ENCODE measurements at regions not wholly inside any gene's neighbourhood (a gene's known extent, or its start where the extent isn't known, plus 50 kb on each side); places are given as distances from the start of the nearest gene placed in this dataset.
"Not testable (repeated sequence)": the region's sequence is repeated elsewhere in the genome, so short reads cannot be mapped to it uniquely, and the experiment has no call there.

- Mint-ChIP-seq H3K27ac (no peak overlapping the region), H3K9me3 (no peaks in the 10 kb centered on the region), H3K4me1 (ENCODE audit: low read depth) (peaks cover 9% of the 10 kb centered on the region), H3K27me3 (ENCODE audit: low read depth) (no peaks in the 10 kb centered on the region), H3K4me3 (no peak overlapping the region), H3K36me3 (ENCODE audit: low read depth) (no peaks in the 10 kb centered on the region)
Measured at GRCh38 chr2:2899826-2900225, 477.8 kb downstream of the EIPR1 start.

GRCh38 chr2:2898744-2899143 is 478.9 kb downstream of the EIPR1 start:
- Mint-ChIP-seq H3K4me1 (ENCODE audit: low read depth) (peaks cover 9% of the 10 kb centered on the region), H3K9me3 (no peaks in the 10 kb centered on the region), H3K36me3 (ENCODE audit: low read depth) (no peaks in the 10 kb centered on the region), H3K27me3 (ENCODE audit: low read depth) (no peaks in the 10 kb centered on the region), H3K4me3 (no peak overlapping the region), H3K27ac (no peak overlapping the region)

- Mint-ChIP-seq H3K36me3 (ENCODE audit: low read depth) (no peaks in the 10 kb centered on the region), H3K4me1 (ENCODE audit: low read depth) (peaks cover 6% of the 10 kb centered on the region), H3K4me3 (no peak overlapping the region), H3K27me3 (ENCODE audit: low read depth) (no peaks in the 10 kb centered on the region), H3K27ac (no peak overlapping the region), H3K9me3 (no peaks in the 10 kb centered on the region)
Measured at GRCh38 chr2:2896643-2897042, 481.0 kb downstream of the EIPR1 start.

- Mint-ChIP-seq H3K27ac (no peak overlapping the region), H3K36me3 (ENCODE audit: low read depth) (no peaks in the 10 kb centered on the region), H3K27me3 (ENCODE audit: low read depth) (no peaks in the 10 kb centered on the region), H3K4me1 (ENCODE audit: low read depth) (no peaks in the 10 kb centered on the region), H3K4me3 (no peak overlapping the region), H3K9me3 (no peaks in the 10 kb centered on the region)
Measured at GRCh38 chr2:2896011-2896410, 481.6 kb downstream of the EIPR1 start.

- not testable (repeated sequence) for H3K9me3 Mint-ChIP-seq; H3K36me3 Mint-ChIP-seq (ENCODE audit: low read depth); H3K4me1 Mint-ChIP-seq (ENCODE audit: low read depth); H3K4me3 Mint-ChIP-seq; H3K27ac Mint-ChIP-seq; H3K27me3 Mint-ChIP-seq (ENCODE audit: low read depth)
Measured at GRCh38 chr2:2894011-2894410, 483.6 kb downstream of the EIPR1 start.

GRCh38 chr2:2892892-2893291 is 484.7 kb downstream of the EIPR1 start:
- Mint-ChIP-seq H3K4me1 (ENCODE audit: low read depth) (no peaks in the 10 kb centered on the region), H3K9me3 (no peaks in the 10 kb centered on the region), H3K27ac (no peak overlapping the region), H3K27me3 (ENCODE audit: low read depth) (no peaks in the 10 kb centered on the region), H3K36me3 (ENCODE audit: low read depth) (no peaks in the 10 kb centered on the region), H3K4me3 (no peak overlapping the region)

GRCh38 chr2:2892378-2892777 is 485.2 kb downstream of the EIPR1 start:
- Mint-ChIP-seq H3K4me1 (ENCODE audit: low read depth) (no peaks in the 10 kb centered on the region), H3K36me3 (ENCODE audit: low read depth) (no peaks in the 10 kb centered on the region), H3K9me3 (no peaks in the 10 kb centered on the region), H3K27me3 (ENCODE audit: low read depth) (no peaks in the 10 kb centered on the region), H3K4me3 (no peak overlapping the region), H3K27ac (no peak overlapping the region)

GRCh38 chr2:2890901-2891300 is 486.7 kb downstream of the EIPR1 start:
- Mint-ChIP-seq H3K27ac (no peak overlapping the region), H3K9me3 (no peaks in the 10 kb centered on the region), H3K27me3 (ENCODE audit: low read depth) (no peaks in the 10 kb centered on the region), H3K4me3 (no peak overlapping the region), H3K4me1 (ENCODE audit: low read depth) (no peaks in the 10 kb centered on the region), H3K36me3 (ENCODE audit: low read depth) (no peaks in the 10 kb centered on the region)

- Mint-ChIP-seq H3K36me3 (ENCODE audit: low read depth) (no peaks in the 10 kb centered on the region), H3K4me1 (ENCODE audit: low read depth) (no peaks in the 10 kb centered on the region), H3K4me3 (no peak overlapping the region), H3K9me3 (no peaks in the 10 kb centered on the region), H3K27me3 (ENCODE audit: low read depth) (no peaks in the 10 kb centered on the region), H3K27ac (no peak overlapping the region)
Measured at GRCh38 chr2:2890246-2890645, 487.4 kb downstream of the EIPR1 start.

- H3K4me3 Mint-ChIP-seq, result no peak overlapping the region
- H3K27ac Mint-ChIP-seq, result no peak overlapping the region
- no peaks in the 10 kb centered on the region for H3K9me3 Mint-ChIP-seq
- no peaks in the 10 kb centered on the region for H3K27me3 Mint-ChIP-seq (ENCODE audit: low read depth)
- H3K36me3 Mint-ChIP-seq (ENCODE audit: low read depth), result no peaks in the 10 kb centered on the region
- no peaks in the 10 kb centered on the region for H3K4me1 Mint-ChIP-seq (ENCODE audit: low read depth)
Measured at GRCh38 chr2:2889646-2890045, 488.0 kb downstream of the EIPR1 start.

- Mint-ChIP-seq H3K27ac (no peak overlapping the region), H3K4me3 (no peak overlapping the region), H3K36me3 (ENCODE audit: low read depth) (no peaks in the 10 kb centered on the region), H3K27me3 (ENCODE audit: low read depth) (no peaks in the 10 kb centered on the region), H3K4me1 (ENCODE audit: low read depth) (no peaks in the 10 kb centered on the region), H3K9me3 (no peaks in the 10 kb centered on the region)
Measured at GRCh38 chr2:2889141-2889540, 488.5 kb downstream of the EIPR1 start.

- H3K4me1 Mint-ChIP-seq (ENCODE audit: low read depth), result no peaks in the 10 kb centered on the region
- H3K9me3 Mint-ChIP-seq, result peaks cover 5% of the 10 kb centered on the region
- no peaks in the 10 kb centered on the region for H3K36me3 Mint-ChIP-seq (ENCODE audit: low read depth)
- H3K27ac Mint-ChIP-seq, result no peak overlapping the region
- no peaks in the 10 kb centered on the region for H3K27me3 Mint-ChIP-seq (ENCODE audit: low read depth)
- no peak overlapping the region for H3K4me3 Mint-ChIP-seq
Measured at GRCh38 chr2:2887772-2888387, 489.7 kb downstream of the EIPR1 start.

- peaks cover 7% of the 10 kb centered on the region for H3K9me3 Mint-ChIP-seq
Measured at GRCh38 chr2:2886922-2887321, 490.7 kb downstream of the EIPR1 start.

GRCh38 chr2:2881499-2881898 is 496.1 kb downstream of the EIPR1 start:
- no peaks in the 10 kb centered on the region for H3K4me1 Mint-ChIP-seq (ENCODE audit: low read depth)
- peaks cover 7% of the 10 kb centered on the region for H3K9me3 Mint-ChIP-seq

More at GRCh38 chr2:2886922-2887321, 490.7 kb downstream of the EIPR1 start:
- no peak overlapping the region for H3K4me3 Mint-ChIP-seq
- H3K27ac Mint-ChIP-seq, result no peak overlapping the region
- H3K36me3 Mint-ChIP-seq (ENCODE audit: low read depth), result no peaks in the 10 kb centered on the region
- H3K27me3 Mint-ChIP-seq (ENCODE audit: low read depth), result no peaks in the 10 kb centered on the region
- H3K4me1 Mint-ChIP-seq (ENCODE audit: low read depth), result no peaks in the 10 kb centered on the region

GRCh38 chr2:2880938-2881337 is 496.7 kb downstream of the EIPR1 start:
- Mint-ChIP-seq H3K9me3 (peaks cover 7% of the 10 kb centered on the region), H3K4me1 (ENCODE audit: low read depth) (no peaks in the 10 kb centered on the region), H3K27me3 (ENCODE audit: low read depth) (no peaks in the 10 kb centered on the region), H3K36me3 (ENCODE audit: low read depth) (no peaks in the 10 kb centered on the region), H3K27ac (no peak overlapping the region), H3K4me3 (no peak overlapping the region)

More at GRCh38 chr2:2881499-2881898, 496.1 kb downstream of the EIPR1 start:
- Mint-ChIP-seq H3K27me3 (ENCODE audit: low read depth) (no peaks in the 10 kb centered on the region), H3K4me3 (no peak overlapping the region), H3K27ac (no peak overlapping the region), H3K36me3 (ENCODE audit: low read depth) (no peaks in the 10 kb centered on the region)

GRCh38 chr2:2879781-2880180 is 497.8 kb downstream of the EIPR1 start:
- no peaks in the 10 kb centered on the region for H3K36me3 Mint-ChIP-seq (ENCODE audit: low read depth)
- H3K4me1 Mint-ChIP-seq (ENCODE audit: low read depth), result no peaks in the 10 kb centered on the region
- no peak overlapping the region for H3K4me3 Mint-ChIP-seq
- H3K27me3 Mint-ChIP-seq (ENCODE audit: low read depth), result no peaks in the 10 kb centered on the region
- H3K9me3 Mint-ChIP-seq, result peaks cover 7% of the 10 kb centered on the region
- no peak overlapping the region for H3K27ac Mint-ChIP-seq

Data from T-helper 1 cell treated with Interleukin-12 subunit alpha and Interleukin-12 subunit beta and Interleukin-4 antibody, amounts not matched to agents 30 μg/mL and 1 μg/mL, for 36 hours (primary cell).